ENCODE measurements at regions not wholly inside any gene's neighbourhood (a gene's known extent, or its start where the extent isn't known, plus 50 kb on each side); places are given as distances from the start of the nearest gene placed in this dataset.

GRCh38 chr7:80357530-80357929 is 154.3 kb downstream of the GNAT3 start:
- TF ChIP-seq POLR2A (IDR thresholded peaks at IDR 0.05) (no peak), CTCF (IDR thresholded peaks at IDR 0.05) (no peak)

All from body of pancreas (tissue), 4 donors.